ENCODE measurements at regions not wholly inside any gene's neighbourhood (a gene's known extent, or its start where the extent isn't known, plus 50 kb on each side); places are given as distances from the start of the nearest gene placed in this dataset.

GRCh38 chr5:90166816-90167215 is 242.7 kb downstream of the CETN3 start:
- no peak overlapping the region for H3K56ac ChIP-seq (replicated peaks; ENCODE audit: insufficient read length, low read depth, low read length)
- peaks cover 0 to 1% of the 10 kb centered on the region in 2 experiments for H4K20me1 ChIP-seq (replicated peaks in 1 of 2; ENCODE audit: control insufficient read depth in 1 of 2, insufficient read depth in 2 of 2, low read length in 2 of 2)
- H3K4me2 ChIP-seq (ENCODE audit: insufficient read depth in 1 of 2, low read depth in 2 of 2, low read length in 2 of 2), result no peak overlapping the region
- no peak overlapping the region for H2BK12ac ChIP-seq (ENCODE audit: low read depth, low read length)
- no peak overlapping the region for H2BK20ac ChIP-seq (ENCODE audit: low read length)
- no peak overlapping the region for H3K23ac ChIP-seq (ENCODE audit: insufficient read length)
- ChIA-PET POLR2A (ENCODE audit: partially characterized antibody) (no interaction called here), CTCF (ENCODE audit: partially characterized antibody) (interaction anchor here (0.9 to 2.8 kb wide), 2 partner anchors 14 to 1438 kb away, joined by 4 to 11 read pairs; no protein-coding TSS in a partner anchor)
- DNase-seq (ENCODE audit: low read depth in 1 of 2, low spot score in 2 of 2) (no peak), FAIRE-seq (no peak)
- no peaks in the 10 kb centered on the region for H3K36me3 ChIP-seq (ENCODE audit: control insufficient read depth in 2 of 4, insufficient read depth in 4 of 4, low read length in 3 of 4)
- 0 out of 7 replicates have a peak, but pooled peaks cover 0 to 2% (median 0%) of the 10 kb centered on the region in 4 experiments for H3K27me3 ChIP-seq (replicated peaks in 1 of 4; ENCODE audit: control insufficient read depth in 3 of 4, extremely low read depth in 1 of 4, insufficient read depth in 3 of 4, low read length in 3 of 4)
- no peak overlapping the region for H2AK5ac ChIP-seq (ENCODE audit: low read depth, low read length)
- no peak overlapping the region for H3K4me3 ChIP-seq (ENCODE audit: extremely low read depth in 1 of 4, insufficient read depth in 2 of 4, low read depth in 3 of 4, low read length in 4 of 4)
- H3K9ac ChIP-seq (replicated peaks in 1 of 4; ENCODE audit: extremely low read depth in 1 of 4, low read depth in 3 of 4, low read length in 3 of 4), result no peak overlapping the region
- no peak overlapping the region for H2BK5ac ChIP-seq (ENCODE audit: low read depth, low read length)
- no peaks in the 10 kb centered on the region for H3K23me2 ChIP-seq (ENCODE audit: low read depth, low read length)
- no peaks in the 10 kb centered on the region for H3K79me2 ChIP-seq (ENCODE audit: control insufficient read depth in 1 of 2, insufficient read depth in 2 of 2, low read length in 2 of 2)
- no peak overlapping the region for H3K27ac ChIP-seq (ENCODE audit: low read depth, low read length)
- no peak overlapping the region for H4K5ac ChIP-seq (ENCODE audit: insufficient read length, low read depth, low read length)
- no peaks in the 10 kb centered on the region; a peak in 1 of 4 replicates for H3K9me3 ChIP-seq (ENCODE audit: insufficient read depth in 2 of 2, low read depth in 1 of 2, low read length in 1 of 2)
- no peaks in the 10 kb centered on the region for H3K79me1 ChIP-seq (ENCODE audit: low read depth, low read length)
- H2BK120ac ChIP-seq (replicated peaks; ENCODE audit: low read depth, low read length), result no peak overlapping the region
- peaks cover 0 to 5% (median 2%) of the 10 kb centered on the region in 4 experiments; a peak in 3 of 7 replicates for H3K4me1 ChIP-seq (replicated peaks in 1 of 4; ENCODE audit: control insufficient read depth in 3 of 4, insufficient read depth in 4 of 4, low read length in 3 of 4)
- no peak overlapping the region for H3K18ac ChIP-seq (ENCODE audit: extremely low read depth, low read length)
- H3K14ac ChIP-seq (ENCODE audit: insufficient read length), result no peak overlapping the region
- no peak overlapping the region for H2BK15ac ChIP-seq (ENCODE audit: low read length)
- no peak overlapping the region for H2AFZ ChIP-seq (ENCODE audit: low read length)
- no peak overlapping the region for H4K8ac ChIP-seq (ENCODE audit: extremely low read depth, insufficient read depth, low read length)
- no peak overlapping the region for H4K91ac ChIP-seq (replicated peaks; ENCODE audit: insufficient read length, low read length)
- H3K4ac ChIP-seq (replicated peaks; ENCODE audit: insufficient read length, low read depth, low read length), result no peak overlapping the region
- TF ChIP-seq RFX5 (IDR thresholded peaks at IDR 0.05; ENCODE audit: borderline replicate concordance, low read depth, low read length) (no peak), NRF1 (IDR thresholded peaks at IDR 0.05; ENCODE audit: low read depth, low read length) (no peak), ATF2 (IDR thresholded peaks at IDR 0.05; ENCODE audit: low read length) (no peak), RXRA (IDR thresholded peaks at IDR 0.05; ENCODE audit: insufficient read depth, low read depth, low read length) (no peak), CEBPB (IDR thresholded peaks at IDR 0.05; ENCODE audit: low read depth, low read length) (no peak), SAP30 (IDR thresholded peaks at IDR 0.05; ENCODE audit: insufficient read depth, insufficient replicate concordance, low read length) (no peak), USF2 (IDR thresholded peaks at IDR 0.05; ENCODE audit: low read length) (no peak), RBBP5 (IDR thresholded peaks at IDR 0.05; ENCODE audit: borderline replicate concordance, low read depth, low read length) (no peak), NANOG (IDR thresholded peaks at IDR 0.05; ENCODE audit: insufficient read depth, low read depth, low read length, poor library complexity, severe bottlenecking) (no peak), POU5F1 (IDR thresholded peaks at IDR 0.05; ENCODE audit: low read depth, low read length) (no peak), MAX (IDR thresholded peaks at IDR 0.05) (no peak), POLR2AphosphoS5 (IDR thresholded peaks at IDR 0.05; ENCODE audit: low read depth, low read length) (no peak)
